HG02981 (cell line): ENCODE measurements at regions not wholly inside any gene's neighbourhood (a gene's known extent, or its start where the extent isn't known, plus 50 kb on each side); places are given as distances from the start of the nearest gene placed in this dataset.
"Not testable (repeated sequence)": the region's sequence is repeated elsewhere in the genome, so short reads cannot be mapped to it uniquely, and the experiment has no call there.

ENCODE experiments used
- ATAC-seq: cut with Tn5 transposase; IDR thresholded peaks from one replicate; pipeline ENCODE4 v1.9.1; 2021; ENCODE audit warnings: mild to moderate bottlenecking, moderate library complexity; ENCODE audit not compliant: unreplicated experiment

DNA sequence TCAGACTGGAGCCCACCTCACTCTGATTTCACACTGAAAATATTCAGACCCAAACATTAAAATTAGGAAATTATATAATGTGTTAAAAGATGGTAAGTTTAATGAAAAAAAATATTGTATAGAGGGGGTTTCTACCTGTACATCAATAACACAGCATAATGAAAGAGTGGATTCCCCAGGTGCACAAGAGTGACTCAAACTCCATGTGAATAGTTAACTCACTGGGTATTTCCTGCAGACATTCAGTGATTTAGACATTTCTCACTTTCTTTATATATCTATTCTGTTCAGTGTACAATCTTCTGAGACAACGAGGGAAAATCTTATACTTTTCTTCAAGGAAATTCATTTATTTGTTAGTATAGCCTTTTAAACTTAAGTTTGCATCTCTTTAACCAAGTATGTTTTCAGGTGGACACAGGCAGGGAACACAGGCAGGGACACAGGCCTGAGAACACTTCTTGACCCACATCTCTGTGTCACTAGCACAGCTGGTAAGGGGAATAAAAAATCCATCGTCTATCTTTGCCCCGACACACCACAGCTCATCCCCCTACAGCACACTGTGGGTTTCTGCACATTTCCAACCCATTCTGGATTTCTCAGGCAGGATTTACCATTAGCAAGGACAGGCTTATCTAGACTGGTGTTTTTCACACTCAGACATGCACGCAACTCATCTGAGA lies 525.5 kb upstream of the BOD1L1 start:
- ATAC-seq, result peak; percentile 82

- ATAC-seq, result no peak
Observed at GRCh38 chr4:14155803-14156202, 528.3 kb upstream of the BOD1L1 start.

GRCh38 chr4:14157262-14157661 lies 529.7 kb upstream of the BOD1L1 start:
- ATAC-seq, result peak; percentile 33

DNA sequence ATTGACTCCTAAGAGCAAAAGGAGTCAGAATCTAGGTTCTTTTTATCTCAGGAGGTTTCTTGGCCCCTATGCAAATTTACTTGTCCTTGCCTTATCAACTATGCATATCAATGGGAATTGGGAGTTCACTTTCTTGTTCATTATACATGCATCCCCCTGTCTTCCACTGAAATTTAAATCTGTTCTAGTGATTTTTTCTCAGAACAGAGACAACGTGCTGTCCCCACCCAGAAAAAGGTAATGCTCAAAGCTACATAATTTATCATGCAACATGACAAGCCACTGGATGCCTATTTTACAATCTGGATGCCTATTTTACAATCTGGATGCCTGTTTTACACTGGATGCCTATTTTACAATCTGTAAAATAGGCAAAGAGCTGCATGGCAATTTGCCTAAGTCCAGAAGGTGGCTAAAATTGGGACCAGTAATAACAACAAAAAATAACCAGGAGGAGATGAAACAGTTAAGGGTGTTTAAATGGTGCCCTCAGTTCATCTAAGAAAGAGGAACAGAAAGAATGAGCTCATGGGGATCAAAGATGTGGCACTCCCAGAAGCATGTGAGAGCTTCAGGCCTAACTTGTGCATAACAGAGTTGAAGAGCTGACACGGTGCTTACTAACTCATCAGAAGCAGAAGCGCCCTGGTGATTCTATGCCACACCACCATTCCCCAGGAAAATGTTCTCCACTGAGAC lies 537.8 kb upstream of the BOD1L1 start:
- peak; percentile 100 for ATAC-seq

- no peak for ATAC-seq
Observed at GRCh38 chr4:14167876-14168510, 540.5 kb upstream of the BOD1L1 start.

- ATAC-seq, result peak; percentile 63
Observed at GRCh38 chr4:14168919-14169318, 541.4 kb upstream of the BOD1L1 start.

DNA sequence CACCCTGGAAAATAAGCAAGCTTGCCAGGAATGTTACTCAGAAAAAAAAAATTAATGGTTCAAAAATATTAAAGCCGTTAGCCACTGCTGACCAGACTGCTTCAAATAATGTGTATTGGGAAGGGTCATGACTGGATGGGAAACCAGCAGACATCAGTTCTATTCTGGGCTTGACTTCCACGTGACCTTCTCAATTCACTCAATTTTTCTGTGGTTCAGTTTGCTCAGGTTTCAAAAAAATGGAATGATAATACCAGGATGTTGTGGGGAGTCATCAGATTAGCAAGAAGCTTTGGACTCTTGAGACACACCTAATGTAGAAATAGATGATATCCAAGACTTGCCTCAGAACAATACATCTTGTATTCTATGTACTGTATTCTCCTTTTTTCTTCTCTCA lies 541.9 kb upstream of the BOD1L1 start:
- ATAC-seq, result no peak

DNA sequence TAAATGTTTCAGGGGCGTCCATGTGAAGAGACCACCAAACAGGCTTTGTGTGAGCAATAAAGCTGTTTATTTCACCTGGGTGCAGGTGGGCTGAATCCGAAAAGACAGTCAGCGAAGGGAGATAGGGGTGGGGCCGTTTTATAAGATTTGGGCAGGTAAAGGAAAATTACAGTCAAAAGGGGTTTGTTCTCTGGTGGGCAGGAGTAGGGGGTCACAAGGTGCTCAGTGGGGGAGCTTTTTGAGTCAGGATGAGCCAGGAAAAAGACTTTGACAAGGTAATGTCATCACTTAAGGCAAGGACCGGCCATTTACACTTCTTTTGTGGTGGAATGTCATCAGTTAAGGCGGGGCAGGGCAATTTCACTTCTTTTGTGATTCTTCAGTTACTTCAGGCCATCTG lies 542.4 kb upstream of the BOD1L1 start:
- not testable (repeated sequence) for ATAC-seq

GRCh38 chr4:14176613-14177012 lies 549.1 kb upstream of the BOD1L1 start:
- ATAC-seq, result no peak

- peak; percentile 89 for ATAC-seq
Observed at GRCh38 chr4:14177987-14178386, 550.5 kb upstream of the BOD1L1 start.

DNA sequence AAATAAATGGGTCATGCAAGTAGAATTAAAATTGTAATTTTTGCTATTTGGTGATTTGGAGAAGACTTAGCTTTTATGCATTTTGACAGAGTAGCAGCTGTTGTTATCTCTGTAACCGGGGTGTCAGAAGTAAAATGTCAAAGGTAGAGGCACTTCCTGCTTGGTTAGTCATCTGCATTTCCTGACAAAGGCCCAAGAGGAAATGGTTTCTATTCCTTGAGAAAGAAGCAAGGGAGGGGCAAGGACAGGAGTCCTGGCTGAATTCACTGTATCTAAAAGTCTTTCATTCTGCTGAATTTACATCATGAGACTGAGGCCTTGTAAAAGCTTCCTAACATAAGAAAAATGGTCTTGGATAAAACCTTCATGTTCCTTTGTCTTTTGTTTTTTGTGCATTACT lies 550.9 kb upstream of the BOD1L1 start:
- ATAC-seq, result peak; percentile 63

GRCh38 chr4:14180166-14180565 lies 552.6 kb upstream of the BOD1L1 start:
- no peak for ATAC-seq

DNA sequence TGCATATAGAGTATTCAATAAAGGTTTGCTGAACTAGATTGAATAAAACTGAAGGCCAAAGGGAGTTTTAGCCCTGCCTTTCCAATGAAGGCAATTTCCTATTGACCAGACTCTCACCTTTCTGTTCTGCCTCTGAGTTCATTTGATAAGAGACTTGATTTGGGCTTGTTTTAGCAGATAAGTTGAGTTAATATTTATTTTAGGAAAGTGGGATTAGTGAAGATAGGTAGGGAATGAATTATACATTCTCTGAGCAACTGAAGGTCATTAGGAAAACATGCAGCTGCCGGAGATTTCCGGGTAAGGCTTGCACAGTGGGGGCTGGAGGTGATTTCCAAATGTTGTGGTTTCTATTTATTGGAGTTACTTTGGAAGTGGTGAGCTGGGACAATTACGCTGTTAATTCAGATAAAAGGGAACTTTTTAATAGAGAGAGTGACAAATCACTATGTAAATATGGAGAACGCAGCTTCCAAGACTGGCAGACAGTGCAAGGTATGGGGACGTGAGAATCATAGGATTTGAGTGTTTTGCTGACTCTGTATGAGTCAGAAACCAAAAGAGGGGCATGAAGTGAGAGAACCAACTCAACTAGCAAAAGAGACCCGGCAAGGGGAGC lies 553.6 kb upstream of the BOD1L1 start:
- ATAC-seq, result no peak

- ATAC-seq, result no peak
Observed at GRCh38 chr4:14182148-14182547, 554.6 kb upstream of the BOD1L1 start.

GRCh38 chr4:14184265-14184664 lies 556.7 kb upstream of the BOD1L1 start:
- ATAC-seq, result no peak

- ATAC-seq, result no peak
Observed at GRCh38 chr4:14184767-14185166, 557.2 kb upstream of the BOD1L1 start.

GRCh38 chr4:14188214-14188613 lies 560.7 kb upstream of the BOD1L1 start:
- ATAC-seq, result no peak

GRCh38 chr4:14193601-14194000 lies 566.1 kb upstream of the BOD1L1 start:
- no peak for ATAC-seq

DNA sequence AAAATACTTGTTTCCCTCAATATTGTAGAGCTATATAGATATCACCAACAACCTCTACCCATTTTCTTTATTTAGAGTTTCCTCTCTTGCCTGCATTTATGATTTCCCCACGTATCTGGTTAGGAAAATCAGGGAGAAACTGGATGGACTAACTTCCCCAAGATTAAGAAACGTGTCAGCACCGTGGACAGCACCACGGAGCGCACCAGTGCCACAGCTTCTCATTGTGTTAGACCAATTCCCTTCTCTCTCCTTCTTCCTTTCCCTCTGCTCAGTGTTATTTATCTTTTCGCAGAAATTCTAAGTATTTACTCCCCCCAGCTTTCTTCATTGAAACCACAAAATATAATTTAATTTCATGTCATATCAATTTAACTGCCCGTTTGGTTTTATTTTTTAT lies 568.6 kb upstream of the BOD1L1 start:
- ATAC-seq, result no peak

- no peak for ATAC-seq
Observed at GRCh38 chr4:14215116-14215770, 587.7 kb upstream of the BOD1L1 start.

- no peak for ATAC-seq
Observed at GRCh38 chr4:14217401-14217800, 589.9 kb upstream of the BOD1L1 start.
